Effector CD4-positive, alpha-beta T cell (primary cell): ENCODE measurements at regions not wholly inside any gene's neighbourhood (a gene's known extent, or its start where the extent isn't known, plus 50 kb on each side); places are given as distances from the start of the nearest gene placed in this dataset.

Source experiments
- DNase-seq: peaks from one replicate; pipeline ENCODE4 v3.0.0-alpha.2; 2020

- no peak for DNase-seq
Measured at GRCh38 chrX:40304115-40304514, 206.4 kb upstream of the BCOR start.

DNA sequence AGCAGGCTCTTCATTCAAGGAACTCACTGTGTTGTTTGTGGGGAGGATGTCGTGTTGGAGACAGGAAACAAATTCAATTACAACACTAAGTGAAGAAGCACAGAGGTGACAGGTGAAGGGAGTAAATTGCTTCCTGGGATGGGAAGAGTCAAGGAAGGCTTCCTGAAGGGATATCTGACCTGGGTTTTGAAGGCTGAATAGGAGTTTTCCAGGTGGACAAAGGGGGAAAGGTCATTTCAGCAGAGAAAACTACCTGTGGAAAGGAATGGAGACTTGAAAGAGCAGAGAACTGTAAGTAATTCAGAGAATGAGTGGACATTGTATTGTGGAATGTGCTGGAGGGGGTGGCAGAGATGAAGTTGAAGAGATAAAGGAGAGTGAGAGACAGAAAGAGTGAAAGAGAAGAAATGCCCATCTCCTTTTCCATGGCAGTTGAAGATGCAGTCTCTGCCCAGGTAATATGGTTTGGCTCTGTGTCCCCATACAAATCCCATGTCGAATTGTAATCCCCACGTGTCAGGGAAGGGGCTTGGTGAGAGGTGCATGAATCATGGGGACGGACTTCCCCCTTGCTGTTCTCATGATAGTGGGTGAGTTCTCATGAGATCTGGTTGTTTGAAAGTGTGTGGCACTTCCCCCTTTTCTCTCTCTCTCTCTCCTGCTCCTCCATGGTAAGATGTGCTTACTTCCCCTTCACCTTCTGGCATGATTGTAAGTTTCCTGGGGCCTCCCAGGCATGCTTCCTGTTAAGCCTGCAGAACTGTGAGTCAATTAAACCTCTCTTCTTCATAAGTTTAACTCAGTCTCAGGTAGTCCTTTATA, 205.7 kb upstream of the BCOR start:
- DNase-seq: no peak

GRCh38 chrX:40300286-40300890, 202.6 kb upstream of the BCOR start:
- DNase-seq: no peak

- no peak for DNase-seq
Measured at GRCh38 chrX:40299641-40300046, 201.9 kb upstream of the BCOR start.

DNA sequence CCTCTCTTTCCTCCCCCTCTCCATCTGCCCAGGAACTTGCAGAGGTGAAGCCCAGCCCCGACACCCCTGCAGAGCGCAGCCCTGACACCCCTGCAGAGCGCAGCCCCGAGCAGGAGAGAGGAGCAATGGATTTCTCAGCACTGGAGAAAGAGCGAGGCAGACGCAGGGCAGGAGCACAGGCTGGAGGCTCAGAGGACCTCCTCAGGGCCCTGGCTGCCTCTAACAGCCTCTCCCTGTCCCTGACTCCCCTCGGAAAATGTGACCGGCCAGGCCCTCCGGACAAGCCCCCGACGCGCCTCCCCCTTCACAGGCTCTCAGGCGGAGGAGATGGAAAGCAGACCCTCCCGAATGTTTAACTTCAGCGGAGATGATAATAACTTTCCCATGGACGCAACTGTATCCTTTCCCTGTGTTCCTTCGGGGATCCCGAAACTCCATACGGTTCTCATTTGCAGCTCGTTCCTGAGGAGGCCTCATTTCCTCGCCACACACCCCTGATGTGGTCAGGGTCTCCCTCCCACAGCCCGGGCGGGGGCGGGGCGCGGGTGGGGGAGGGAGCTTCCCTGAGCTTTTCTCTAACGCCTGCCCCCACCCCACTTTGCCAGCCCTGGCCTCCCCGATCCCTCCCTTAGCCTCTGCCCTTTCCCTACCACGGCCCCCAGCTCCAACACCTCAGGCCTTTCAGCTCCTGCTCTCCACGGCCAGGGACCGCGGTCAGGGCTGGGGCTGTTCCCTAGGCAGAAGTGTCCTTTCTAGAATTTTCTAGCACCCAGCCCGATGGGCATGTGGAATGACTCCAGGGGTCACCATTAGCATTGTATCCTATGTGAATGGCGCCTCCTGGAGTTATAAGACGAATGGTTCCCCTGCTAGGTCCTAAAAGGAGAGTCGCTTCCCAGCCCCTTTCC, 201.1 kb upstream of the BCOR start:
- no peak for DNase-seq

DNA sequence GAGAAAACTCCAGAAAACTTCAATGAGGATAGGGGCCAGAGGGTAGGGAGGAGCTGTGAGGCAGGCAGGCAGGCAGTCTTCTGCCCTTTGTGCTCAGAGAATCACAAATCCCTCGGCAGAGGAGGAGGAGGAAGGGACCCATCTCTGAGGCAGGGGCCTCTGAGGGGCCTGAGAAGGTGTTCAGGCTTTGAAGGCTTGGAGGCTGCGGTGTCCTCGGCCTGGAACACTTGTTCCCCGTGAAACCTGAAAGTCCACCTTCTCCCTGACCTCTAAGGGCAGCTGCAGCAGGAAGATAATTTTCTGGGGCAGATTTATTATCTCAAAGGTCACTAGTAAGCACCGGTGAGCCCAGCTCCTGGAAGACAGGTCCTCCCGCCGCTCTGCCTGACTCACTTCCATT, 200.3 kb upstream of the BCOR start:
- no peak for DNase-seq

DNA sequence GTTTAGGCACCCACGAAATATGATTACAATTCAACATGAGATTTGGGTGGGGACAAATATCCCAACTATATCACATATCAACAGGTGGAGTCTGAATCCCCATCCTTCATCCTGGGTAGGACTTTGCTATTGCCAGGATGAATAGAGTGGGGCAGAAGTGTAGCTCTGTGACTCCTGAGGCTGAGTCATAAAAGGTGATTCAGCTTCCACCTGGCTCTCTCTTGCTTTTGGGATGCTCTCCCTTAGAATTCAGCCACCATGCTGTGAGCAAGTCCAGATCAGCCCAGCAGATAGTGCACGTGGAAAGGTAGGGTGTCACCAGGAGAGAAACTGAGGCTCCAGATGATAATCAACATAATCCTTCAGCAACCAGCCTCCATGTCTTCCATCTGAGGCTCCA, 193.8 kb upstream of the BCOR start:
- DNase-seq: no peak

- no peak for DNase-seq
Measured at GRCh38 chrX:40290517-40290916, 192.8 kb upstream of the BCOR start.

DNA sequence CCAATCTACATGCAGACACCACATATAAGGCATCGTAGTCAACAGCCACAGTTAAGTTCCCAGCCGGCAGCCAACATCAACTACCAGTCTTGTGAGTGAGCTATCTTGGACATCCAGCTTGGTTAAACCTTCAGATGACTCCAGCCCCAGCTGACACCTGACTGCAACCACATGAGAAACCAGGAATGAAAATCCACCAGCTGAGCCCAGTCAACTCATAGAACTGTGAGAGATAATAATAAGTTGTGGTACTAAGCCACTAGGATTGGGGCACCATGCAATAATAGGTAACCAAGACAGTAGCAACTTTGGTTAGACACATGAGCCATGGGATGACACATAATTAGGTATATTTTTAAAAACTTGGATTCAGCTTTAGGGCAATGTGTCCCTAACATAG, 188.1 kb upstream of the BCOR start:
- no peak for DNase-seq

- DNase-seq: no peak
Measured at GRCh38 chrX:40284852-40285251, 187.1 kb upstream of the BCOR start.

GRCh38 chrX:40283981-40284380, 186.2 kb upstream of the BCOR start:
- DNase-seq: no peak

DNA sequence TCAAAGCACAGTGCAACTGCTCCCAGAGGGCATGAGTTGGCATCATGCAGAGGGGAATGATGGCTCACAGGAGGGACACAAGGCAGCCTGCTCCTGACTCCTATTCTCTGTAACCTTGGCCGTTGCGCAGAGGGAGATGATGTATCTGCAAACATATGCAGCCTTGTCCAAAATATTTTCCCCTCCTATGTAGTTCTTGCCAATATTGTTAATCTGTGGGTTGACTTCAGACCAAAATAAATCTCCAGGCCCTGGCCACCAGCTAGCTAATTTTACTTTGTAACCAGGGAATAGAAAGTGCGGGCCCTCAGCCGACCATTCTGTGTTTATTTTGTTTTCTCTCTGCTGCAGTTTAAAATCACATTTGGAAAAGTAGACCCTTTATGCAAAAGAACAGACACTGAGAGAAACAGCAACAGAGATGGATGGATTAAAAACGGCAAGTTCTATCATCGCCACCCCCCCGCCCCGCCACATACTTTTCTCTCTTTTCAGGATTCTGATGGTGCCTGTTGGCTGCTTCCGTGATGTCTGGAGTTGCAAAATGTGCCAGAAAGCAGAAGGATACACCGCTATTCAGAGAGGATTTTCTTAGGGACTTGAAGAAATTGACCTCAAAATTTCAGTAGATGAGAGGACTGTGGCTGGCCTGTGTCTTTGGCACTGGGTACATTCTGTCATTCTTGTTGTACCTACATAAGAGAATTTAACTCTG, 185.3 kb upstream of the BCOR start:
- DNase-seq: no peak

- DNase-seq: no peak
Measured at GRCh38 chrX:40282348-40282747, 184.6 kb upstream of the BCOR start.

DNA sequence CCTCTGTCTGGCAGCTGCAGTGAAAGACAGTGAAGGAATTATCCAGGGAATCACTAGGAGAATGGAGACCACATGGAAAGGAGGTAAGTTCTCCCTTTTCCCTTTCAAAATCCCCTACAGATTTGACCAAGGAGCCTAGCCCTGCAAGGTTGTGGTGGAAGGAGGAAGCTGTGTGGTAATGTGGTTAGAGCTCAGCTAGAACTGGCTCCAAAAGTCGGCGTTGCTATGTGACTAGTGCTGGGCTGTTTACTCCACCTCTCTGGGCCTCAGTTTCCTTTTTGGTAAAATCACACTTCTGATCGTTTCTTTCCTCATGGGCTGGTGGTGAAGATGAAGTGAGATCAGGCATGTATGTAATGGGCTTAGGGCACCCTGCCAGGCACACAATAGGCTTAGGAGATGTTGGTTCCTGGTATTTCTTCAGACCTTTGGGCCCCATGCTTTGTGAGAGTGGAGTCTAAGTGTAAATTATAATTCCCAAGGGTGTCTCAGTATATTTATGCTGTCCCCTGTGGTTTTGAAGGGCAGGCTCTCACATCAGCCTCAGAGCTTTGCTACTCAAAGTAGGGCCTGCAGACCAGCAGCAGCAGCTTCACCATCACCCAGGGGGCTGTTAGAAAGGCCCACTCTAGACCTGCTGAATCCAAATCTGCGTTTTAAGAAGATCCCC, 183.7 kb upstream of the BCOR start:
- no peak for DNase-seq

GRCh38 chrX:40279762-40280161, 182.0 kb upstream of the BCOR start:
- no peak for DNase-seq

DNA sequence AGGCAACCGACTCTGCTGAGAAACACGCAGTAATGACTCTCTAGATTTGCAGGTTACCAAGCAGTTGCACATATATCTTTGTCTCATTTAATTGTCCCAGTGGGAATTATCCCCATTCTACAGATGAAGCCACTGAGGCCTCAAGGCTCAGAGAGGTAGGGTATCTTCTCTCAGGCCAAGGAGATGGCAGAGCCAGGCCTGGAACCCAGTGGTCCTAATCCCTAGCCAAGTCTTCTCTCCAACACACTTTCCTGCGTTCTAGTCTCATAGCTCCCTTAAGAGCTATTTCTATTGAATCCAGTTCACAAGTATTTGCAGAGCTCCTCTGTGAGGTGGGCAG, 181.3 kb upstream of the BCOR start:
- DNase-seq: no peak

- peak; percentile 57 for DNase-seq
Measured at GRCh38 chrX:40278340-40279090, 180.8 kb upstream of the BCOR start.

DNA sequence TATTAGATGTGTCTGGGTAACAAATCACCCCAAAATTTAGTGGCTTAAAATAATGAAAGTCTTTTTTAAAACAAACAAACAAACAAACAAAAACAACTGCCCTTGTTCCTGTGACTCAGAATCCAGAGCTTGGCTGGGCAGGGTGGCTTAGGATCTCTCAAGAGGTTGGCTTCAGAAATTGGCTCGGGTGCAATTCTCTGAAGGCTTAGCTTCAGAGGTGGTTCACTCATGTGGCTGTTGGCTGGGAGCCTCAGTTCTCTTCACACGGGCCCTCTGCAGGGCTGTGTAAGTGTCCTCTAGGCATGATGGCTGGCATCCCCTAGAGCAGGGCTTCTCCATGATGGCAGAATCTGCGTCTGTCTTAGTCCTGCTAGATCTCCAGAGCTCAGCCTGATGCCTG, 179.9 kb upstream of the BCOR start:
- DNase-seq: no peak

DNA sequence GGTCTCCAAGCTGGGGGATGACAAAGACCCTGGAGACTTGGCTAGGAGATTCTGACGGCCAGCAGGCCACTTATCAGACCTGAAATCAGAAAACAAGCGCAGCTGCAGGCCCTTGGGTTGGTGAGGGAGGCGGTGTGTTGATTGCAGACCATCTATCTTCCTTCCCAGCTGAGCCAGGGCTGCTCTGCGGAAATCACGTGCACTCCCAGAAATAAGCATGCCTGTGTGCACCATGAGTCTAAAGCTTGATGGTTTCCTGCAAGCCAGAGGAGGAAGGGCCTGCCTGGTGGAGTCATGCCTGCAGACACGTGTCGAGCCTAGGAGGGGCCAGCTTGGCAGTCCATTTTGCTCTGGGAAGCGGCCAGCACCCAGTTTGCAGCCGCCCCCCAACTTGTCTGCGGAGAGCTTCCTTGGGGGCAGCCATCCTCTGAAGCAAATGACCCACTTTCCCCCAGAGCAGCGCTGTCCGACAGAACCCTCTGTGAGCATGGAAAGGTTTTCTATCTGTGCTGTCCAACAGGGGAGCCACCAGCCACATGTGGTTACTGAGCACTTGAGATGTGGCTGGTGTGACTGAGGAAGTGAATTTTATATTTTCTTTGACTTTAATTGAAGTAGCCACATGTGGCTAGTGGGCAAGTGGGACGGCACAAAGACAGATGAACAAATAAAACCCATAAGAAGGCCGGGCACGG, 175.7 kb upstream of the BCOR start:
- DNase-seq: no peak

DNA sequence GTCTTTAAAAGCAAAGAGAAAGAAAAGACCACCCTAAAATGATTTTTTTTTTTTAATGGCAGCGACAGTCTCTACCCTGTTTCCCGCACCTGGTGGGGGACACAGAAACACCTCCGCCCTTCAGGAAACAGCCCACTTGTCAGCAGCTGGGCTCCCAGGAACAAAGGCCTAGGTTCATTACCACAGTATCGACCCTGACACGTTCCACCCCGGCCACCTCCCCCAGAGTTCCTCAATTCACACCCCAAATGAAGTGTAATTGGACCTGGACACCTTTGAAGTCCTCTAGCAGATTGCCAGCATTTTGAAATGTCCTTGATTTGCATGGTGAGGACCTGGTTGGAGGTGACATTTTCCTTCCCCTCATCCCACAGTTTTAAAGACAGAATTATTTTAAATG, 175.0 kb upstream of the BCOR start:
- no peak for DNase-seq

DNA sequence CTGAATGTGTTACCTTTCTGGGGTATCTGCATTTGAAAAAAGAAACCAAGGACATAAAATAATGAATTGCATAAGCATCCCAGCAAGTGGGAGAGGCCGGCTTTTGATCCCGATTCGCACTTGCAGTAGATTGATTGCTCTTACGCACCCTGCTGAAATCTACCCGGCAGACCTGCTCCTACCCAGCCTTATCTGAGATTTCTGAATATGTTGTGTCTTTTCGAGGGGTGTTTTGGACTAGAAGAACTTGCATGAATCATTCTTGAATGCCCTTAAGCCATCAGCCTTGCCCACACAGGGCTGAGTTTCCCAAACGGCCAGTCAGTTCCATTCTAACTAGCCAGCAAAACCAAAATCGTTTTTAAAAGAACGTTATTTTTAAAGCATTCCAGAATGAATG, 174.4 kb upstream of the BCOR start:
- no peak for DNase-seq
